Lower lobe of right lung (tissue), 2 donors: ENCODE measurements at regions not wholly inside any gene's neighbourhood (a gene's known extent, or its start where the extent isn't known, plus 50 kb on each side); places are given as distances from the start of the nearest gene placed in this dataset.

Experiments
- ATAC-seq, 2 donors: fragments of 200-7000 bp; cut with Tn5 transposase; one replicate each; pipeline ENCODE4 v1.9.1; 2020 to 2022; ENCODE audit warnings: mild to moderate bottlenecking in 2 of 2, moderate library complexity in 2 of 2
- DNase-seq: peaks from one replicate; pipeline ENCODE4 v3.0.0-alpha.2; 2020
- H3K27ac ChIP-seq: fragments of 200-600 bp; one replicate; pipeline ENCODE4 v1.8.0; 2022
- H3K27me3 ChIP-seq: fragments of 200-600 bp; one replicate; pipeline ENCODE4 v1.8.0; 2022; ENCODE audit warnings: low read depth
- H3K36me3 ChIP-seq: fragments of 200-600 bp; one replicate; pipeline ENCODE4 v1.8.0; 2022; ENCODE audit warnings: mild to moderate bottlenecking
- H3K4me1 ChIP-seq: fragments of 200-600 bp; one replicate; pipeline ENCODE4 v1.8.0; 2022
- H3K4me3 ChIP-seq: fragments of 200-600 bp; one replicate; pipeline ENCODE4 v1.8.0; 2022; ENCODE audit warnings: mild to moderate bottlenecking
- H3K9me3 ChIP-seq: fragments of 200-600 bp; one replicate; pipeline ENCODE4 v1.8.0; 2022
- intact Hi-C: fragments of 100-400 bp; cut with DNase I; formaldehyde crosslinking; loops from one replicate; pipeline ENCODE4 v1.11.0; 2022
- TF ChIP-seq, protein P1 (sequence below): fragments of 200-600 bp; IDR thresholded peaks from one replicate; pipeline ENCODE4 v1.8.0; 2022; ENCODE audit warnings: antibody characterized with exemption, mild to moderate bottlenecking
- donor health status: DM: no; HTN: yes; CAD: no; lungs with severe emphysema.

GRCh38 chr2:23200787-23201114 is 184.2 kb upstream of the KLHL29 start:
- DNase-seq (no peak), ATAC-seq (peak; percentile 27 to 62)
- peaks cover 7% of the 10 kb centered on the region for H3K4me1 ChIP-seq
- H3K4me3 ChIP-seq, result no peak overlapping the region
- H3K9me3 ChIP-seq, result no peaks in the 10 kb centered on the region
- intact Hi-C loops, result no loop called here
- no peaks in the 10 kb centered on the region for H3K27me3 ChIP-seq
- H3K36me3 ChIP-seq, result no peaks in the 10 kb centered on the region
- H3K27ac ChIP-seq, result no peak overlapping the region
- TF ChIP-seq, protein P1, sequence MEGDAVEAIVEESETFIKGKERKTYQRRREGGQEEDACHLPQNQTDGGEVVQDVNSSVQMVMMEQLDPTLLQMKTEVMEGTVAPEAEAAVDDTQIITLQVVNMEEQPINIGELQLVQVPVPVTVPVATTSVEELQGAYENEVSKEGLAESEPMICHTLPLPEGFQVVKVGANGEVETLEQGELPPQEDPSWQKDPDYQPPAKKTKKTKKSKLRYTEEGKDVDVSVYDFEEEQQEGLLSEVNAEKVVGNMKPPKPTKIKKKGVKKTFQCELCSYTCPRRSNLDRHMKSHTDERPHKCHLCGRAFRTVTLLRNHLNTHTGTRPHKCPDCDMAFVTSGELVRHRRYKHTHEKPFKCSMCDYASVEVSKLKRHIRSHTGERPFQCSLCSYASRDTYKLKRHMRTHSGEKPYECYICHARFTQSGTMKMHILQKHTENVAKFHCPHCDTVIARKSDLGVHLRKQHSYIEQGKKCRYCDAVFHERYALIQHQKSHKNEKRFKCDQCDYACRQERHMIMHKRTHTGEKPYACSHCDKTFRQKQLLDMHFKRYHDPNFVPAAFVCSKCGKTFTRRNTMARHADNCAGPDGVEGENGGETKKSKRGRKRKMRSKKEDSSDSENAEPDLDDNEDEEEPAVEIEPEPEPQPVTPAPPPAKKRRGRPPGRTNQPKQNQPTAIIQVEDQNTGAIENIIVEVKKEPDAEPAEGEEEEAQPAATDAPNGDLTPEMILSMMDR, result no peak

- intact Hi-C loops, result no loop called here
Observed at GRCh38 chr2:23203383-23203782, 181.6 kb upstream of the KLHL29 start.

DNA sequence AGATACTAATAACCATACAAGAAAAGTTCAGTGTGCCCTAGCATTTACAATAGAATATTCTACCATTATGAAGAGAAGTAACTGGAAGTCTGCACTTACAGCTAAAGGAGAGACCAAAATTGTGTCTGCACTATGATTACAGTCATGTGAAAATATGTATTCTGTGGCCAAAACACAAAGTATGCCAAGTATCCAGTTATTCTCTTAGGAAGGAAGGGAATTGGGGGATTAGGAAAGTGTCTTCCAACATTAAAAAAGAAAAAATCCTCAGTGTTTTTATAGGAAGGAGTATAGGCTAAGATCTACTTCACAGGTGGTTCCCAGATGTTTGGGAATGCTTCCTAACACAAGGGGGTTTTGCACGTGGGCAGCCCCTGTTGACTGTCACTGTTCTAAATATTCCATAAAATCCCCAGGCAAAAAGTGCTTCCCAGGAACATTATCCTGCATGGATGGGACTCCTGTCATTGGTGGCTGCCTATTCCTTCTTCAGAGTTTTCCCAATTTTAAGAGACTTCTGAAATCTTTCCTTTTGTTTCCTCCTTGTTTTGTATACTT is 180.2 kb upstream of the KLHL29 start:
- Histone ChIP-seq H3K36me3 (no peaks in the 10 kb centered on the region), H3K27ac (no peak overlapping the region), H3K4me1 (no peaks in the 10 kb centered on the region), H3K27me3 (no peaks in the 10 kb centered on the region), H3K4me3 (no peak overlapping the region), H3K9me3 (no peaks in the 10 kb centered on the region)
- ATAC-seq (no peak), DNase-seq (no peak)
- intact Hi-C loops, result no loop called here
- TF ChIP-seq, protein P1, result no peak

More at GRCh38 chr2:23203383-23203782, 181.6 kb upstream of the KLHL29 start:
- H3K4me3 ChIP-seq, result no peak overlapping the region
- no peaks in the 10 kb centered on the region for H3K27me3 ChIP-seq
- ATAC-seq (no peak), DNase-seq (no peak)
- H3K4me1 ChIP-seq, result peaks cover 7% of the 10 kb centered on the region
- H3K27ac ChIP-seq, result no peak overlapping the region
- TF ChIP-seq, protein P1, result no peak
- no peaks in the 10 kb centered on the region for H3K9me3 ChIP-seq
- no peaks in the 10 kb centered on the region for H3K36me3 ChIP-seq

DNA sequence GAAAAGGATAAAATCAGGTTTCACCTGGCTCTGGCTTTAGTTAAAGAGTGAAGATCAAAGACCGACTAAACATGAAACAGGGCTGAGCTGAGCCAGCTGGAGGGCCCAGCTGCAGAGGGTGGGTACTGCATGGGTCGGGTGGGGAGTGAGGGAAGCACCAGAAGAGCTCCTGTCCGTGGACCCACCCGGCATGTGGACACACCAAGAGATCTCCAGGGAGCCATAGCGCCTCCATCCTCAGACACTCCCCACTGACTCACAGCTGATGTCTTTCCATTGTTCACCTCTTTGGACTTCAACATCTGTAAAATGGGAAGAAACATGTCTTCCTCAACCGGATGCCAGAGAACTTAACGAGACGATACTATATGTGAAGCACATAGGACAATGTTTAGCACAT is 178.3 kb upstream of the KLHL29 start:
- Histone ChIP-seq H3K36me3 (no peaks in the 10 kb centered on the region), H3K4me1 (no peaks in the 10 kb centered on the region), H3K27me3 (no peaks in the 10 kb centered on the region), H3K9me3 (no peaks in the 10 kb centered on the region), H3K4me3 (no peak overlapping the region), H3K27ac (no peak overlapping the region)
- DNase-seq (no peak), ATAC-seq (no peak)
- TF ChIP-seq, protein P1, result no peak
- intact Hi-C loops, result no loop called here

- intact Hi-C loops, result no loop called here
- no peaks in the 10 kb centered on the region for H3K9me3 ChIP-seq
- no peaks in the 10 kb centered on the region for H3K4me1 ChIP-seq
- no peaks in the 10 kb centered on the region for H3K27me3 ChIP-seq
- TF ChIP-seq, protein P1, result no peak
- DNase-seq (no peak), ATAC-seq (no peak)
- H3K36me3 ChIP-seq, result no peaks in the 10 kb centered on the region
- no peak overlapping the region for H3K4me3 ChIP-seq
- no peak overlapping the region for H3K27ac ChIP-seq
Observed at GRCh38 chr2:23207871-23208270, 177.1 kb upstream of the KLHL29 start.

GRCh38 chr2:23208339-23208738 is 176.6 kb upstream of the KLHL29 start:
- no peaks in the 10 kb centered on the region for H3K9me3 ChIP-seq
- no peak overlapping the region for H3K4me3 ChIP-seq
- TF ChIP-seq, protein P1, result no peak
- H3K27me3 ChIP-seq, result no peaks in the 10 kb centered on the region
- no peaks in the 10 kb centered on the region for H3K4me1 ChIP-seq
- intact Hi-C loops, result no loop called here
- H3K36me3 ChIP-seq, result no peaks in the 10 kb centered on the region
- ATAC-seq, result peak in 1 of 2 donors; percentile 35
- no peak overlapping the region for H3K27ac ChIP-seq
- no peak for DNase-seq
